ENCODE measurements at regions not wholly inside any gene's neighbourhood (a gene's known extent, or its start where the extent isn't known, plus 50 kb on each side); places are given as distances from the start of the nearest gene placed in this dataset.

- Histone ChIP-seq H4K5ac (ENCODE audit: low read depth, low read length) (no peak overlapping the region), H3K36me3 (ENCODE audit: control insufficient read depth, insufficient read depth, low read length) (no peaks in the 10 kb centered on the region), H4K91ac (ENCODE audit: insufficient read depth, low read depth, low read length) (no peak overlapping the region), H3K23ac (ENCODE audit: low read depth, low read length) (no peak overlapping the region), H3K27me3 (ENCODE audit: control insufficient read depth, insufficient read depth, low read length) (no peaks in the 10 kb centered on the region), H2BK5ac (ENCODE audit: low read depth, low read length, poor library complexity, severe bottlenecking) (no peak overlapping the region), H3K27ac (ENCODE audit: insufficient read depth, low read length) (no peak overlapping the region), H3K4me2 (ENCODE audit: low read depth, low read length) (no peak overlapping the region), H3K4me1 (ENCODE audit: control insufficient read depth, insufficient read depth, low read length) (no peaks in the 10 kb centered on the region), H4K8ac (ENCODE audit: low read depth in 2 of 2, low read length in 2 of 2) (no peak overlapping the region), H2AK5ac (ENCODE audit: low read depth, low read length) (no peak overlapping the region), H2BK15ac (ENCODE audit: low read depth, low read length) (no peak overlapping the region), H3K56ac (ENCODE audit: extremely low read depth, insufficient read depth, low read length) (no peak overlapping the region), H3K4ac (ENCODE audit: low read depth, low read length) (no peak overlapping the region), H2BK20ac (ENCODE audit: low read depth, low read length) (no peak overlapping the region), H3K18ac (ENCODE audit: low read depth, low read length) (no peak overlapping the region), H2AFZ (replicated peaks; ENCODE audit: low read length, poor library complexity) (no peak overlapping the region), H3K9me1 (ENCODE audit: insufficient read depth, low read length) (no peaks in the 10 kb centered on the region), H3K9ac (ENCODE audit: low read depth, low read length) (no peak overlapping the region), H2AK9ac (replicated peaks; ENCODE audit: low read depth, low read length, poor library complexity) (no peak overlapping the region), H2BK120ac (ENCODE audit: low read depth, low read length) (no peak overlapping the region), H3K14ac (replicated peaks; ENCODE audit: low read depth, low read length) (no peak overlapping the region), H3K4me3 (ENCODE audit: insufficient read depth, low read depth, low read length) (no peak overlapping the region), H4K20me1 (ENCODE audit: insufficient read depth, low read length) (no peaks in the 10 kb centered on the region), H3K79me1 (ENCODE audit: low read depth in 1 of 2, low read length in 2 of 2) (no peaks in the 10 kb centered on the region), H3K9me3 (ENCODE audit: control insufficient read depth, insufficient read depth, low read length) (no peaks in the 10 kb centered on the region)
- CTCF ChIA-PET, result no interaction called here
- no CpG with 5 or more reads among the region's 3 CpGs for whole genome bisulfite sequencing, 2 experiments (ENCODE audit: extremely low coverage in 2 of 2, insufficient read length in 1 of 2)
- dilution Hi-C loops (cut with HindIII; ENCODE audit: low sequenced_read_pairs, unreplicated experiment) (no loop called here), in situ Hi-C loops (cut with MboI; ENCODE audit: low sequenced_read_pairs) (no loop called here), intact Hi-C loops (cut with micrococcal nuclease) (no loop called here)
- BruUV-seq (replicated peaks), result no TSS peak
- POLR2A ChIA-PET (ENCODE audit: unreplicated experiment), result no interaction called here
- no peak for TF ChIP-seq FOS (IDR thresholded peaks at IDR 0.05; ENCODE audit: low read depth, low read length)
- DNase-seq, result no peak
- no peak for ATAC-seq (ENCODE audit: low read depth)
Observed at GRCh38 chr4:23219779-23220408, 527.2 kb downstream of the GBA3 start.
